ENCODE measurements at regions not wholly inside any gene's neighbourhood (a gene's known extent, or its start where the extent isn't known, plus 50 kb on each side); places are given as distances from the start of the nearest gene placed in this dataset.

- TF ChIP-seq, protein P1, sequence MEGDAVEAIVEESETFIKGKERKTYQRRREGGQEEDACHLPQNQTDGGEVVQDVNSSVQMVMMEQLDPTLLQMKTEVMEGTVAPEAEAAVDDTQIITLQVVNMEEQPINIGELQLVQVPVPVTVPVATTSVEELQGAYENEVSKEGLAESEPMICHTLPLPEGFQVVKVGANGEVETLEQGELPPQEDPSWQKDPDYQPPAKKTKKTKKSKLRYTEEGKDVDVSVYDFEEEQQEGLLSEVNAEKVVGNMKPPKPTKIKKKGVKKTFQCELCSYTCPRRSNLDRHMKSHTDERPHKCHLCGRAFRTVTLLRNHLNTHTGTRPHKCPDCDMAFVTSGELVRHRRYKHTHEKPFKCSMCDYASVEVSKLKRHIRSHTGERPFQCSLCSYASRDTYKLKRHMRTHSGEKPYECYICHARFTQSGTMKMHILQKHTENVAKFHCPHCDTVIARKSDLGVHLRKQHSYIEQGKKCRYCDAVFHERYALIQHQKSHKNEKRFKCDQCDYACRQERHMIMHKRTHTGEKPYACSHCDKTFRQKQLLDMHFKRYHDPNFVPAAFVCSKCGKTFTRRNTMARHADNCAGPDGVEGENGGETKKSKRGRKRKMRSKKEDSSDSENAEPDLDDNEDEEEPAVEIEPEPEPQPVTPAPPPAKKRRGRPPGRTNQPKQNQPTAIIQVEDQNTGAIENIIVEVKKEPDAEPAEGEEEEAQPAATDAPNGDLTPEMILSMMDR (IDR thresholded peaks at IDR 0.05): no peak
- TF ChIP-seq EZH2phosphoT487 (IDR thresholded peaks at IDR 0.05): no peak
Observed at GRCh38 chr3:154602241-154602640, 172.3 kb upstream of the GPR149 start.

All from neural progenitor cell (in vitro differentiated cells).